Keratinocyte (primary cell): ENCODE measurements at regions not wholly inside any gene's neighbourhood (a gene's known extent, or its start where the extent isn't known, plus 50 kb on each side); places are given as distances from the start of the nearest gene placed in this dataset.

Experiments used
- DNase-seq: peaks from one replicate; pipeline ENCODE4 v3.0.0-alpha.2; 2011; ENCODE audit warnings: low read depth, missing footprints, low spot score
- FAIRE-seq: peaks from 2 replicates; lab custom pipeline; 2011; peaks lifted over from hg19 to GRCh38; lab: Jason Lieb, UNC
- H2AFZ ChIP-seq: 2 replicates; pipeline ENCODE4 v1.6.0; 2012; ENCODE audit warnings: low read length, control low read depth, inconsistent platforms; ENCODE audit not compliant: control insufficient read depth
- H3K27ac ChIP-seq: 2 replicates; pipeline ENCODE4 v1.5.1; 2011; ENCODE audit warnings: low read length; ENCODE audit not compliant: control insufficient read depth, insufficient read depth
- H3K27me3 ChIP-seq: 3 replicates; pipeline ENCODE4 v1.6.0; 2011; ENCODE audit warnings: low read length; ENCODE audit not compliant: control insufficient read depth, insufficient read depth; ENCODE audit errors: extremely low read depth
- H3K36me3 ChIP-seq, 2 experiments: 2 replicates in 1 of 2; 3 replicates in 1 of 2; pipeline ENCODE4 v1.5.1; 2011; ENCODE audit warnings: low read length in 2 of 2, mild to moderate bottlenecking in 1 of 2; ENCODE audit not compliant: control insufficient read depth in 2 of 2, insufficient read depth in 2 of 2; ENCODE audit errors: extremely low read depth in 1 of 2
- H3K4me1 ChIP-seq: 3 replicates; pipeline ENCODE4 v1.5.1; 2011; ENCODE audit warnings: low read length; ENCODE audit not compliant: control insufficient read depth, insufficient read depth; ENCODE audit errors: extremely low read depth
- H3K4me2 ChIP-seq: 3 replicates; pipeline ENCODE4 v1.6.0; 2011; ENCODE audit warnings: low read depth, low read length; ENCODE audit not compliant: control insufficient read depth, insufficient read depth; ENCODE audit errors: extremely low read depth
- H3K4me3 ChIP-seq, 3 experiments: fragments of 200-600 bp in 1 of 3; sonication (generic) in 1 of 3; 2 replicates in 2 of 3; 3 replicates in 1 of 3; pipeline ENCODE4 v1.5.1; 2011 to 2016; ENCODE audit warnings: low read length in 3 of 3, mild to moderate bottlenecking in 3 of 3, control low read depth in 2 of 3, inconsistent platforms in 1 of 3, low read depth in 1 of 3, mixed read lengths in 1 of 3, mixed run types in 1 of 3, moderate library complexity in 1 of 3; ENCODE audit not compliant: control insufficient read depth in 2 of 3, insufficient read depth in 2 of 3; ENCODE audit errors: extremely low read depth in 1 of 3
- H3K79me2 ChIP-seq: 2 replicates; pipeline ENCODE4 v1.6.0; 2012; ENCODE audit warnings: low read length; ENCODE audit not compliant: control insufficient read depth, insufficient read depth
- H3K9ac ChIP-seq: 3 replicates; pipeline ENCODE4 v1.6.0; 2011; ENCODE audit warnings: low read length; ENCODE audit not compliant: control insufficient read depth, insufficient read depth; ENCODE audit errors: extremely low read depth
- H3K9me1 ChIP-seq: 3 replicates; pipeline ENCODE4 v1.6.0; 2011; ENCODE audit warnings: low read length; ENCODE audit not compliant: control insufficient read depth, insufficient read depth; ENCODE audit errors: extremely low read depth
- H3K9me3 ChIP-seq: 2 replicates; pipeline ENCODE4 v1.5.1; 2012; ENCODE audit warnings: low read depth, low read length; ENCODE audit not compliant: control insufficient read depth
- H4K20me1 ChIP-seq: 3 replicates; pipeline ENCODE4 v1.6.0; 2011; ENCODE audit warnings: low read length; ENCODE audit not compliant: control insufficient read depth, insufficient read depth; ENCODE audit errors: extremely low read depth
- CTCF ChIP-seq, 3 experiments: IDR thresholded peaks in 1 of 3; conservative IDR thresholded peaks in 1 of 3; optimal IDR thresholded peaks in 1 of 3; 2 replicates in 2 of 3; 3 replicates in 1 of 3; pipeline versions ENCODE3 to v1.5.1; 2011; ENCODE audit warnings: low read length in 3 of 3, mild to moderate bottlenecking in 3 of 3, moderate library complexity in 2 of 3, control low read depth in 1 of 3, inconsistent platforms in 1 of 3; ENCODE audit not compliant: insufficient read depth in 2 of 3; ENCODE audit errors: extremely low read depth in 1 of 3
- EZH2 ChIP-seq: IDR thresholded peaks from one replicate; pipeline ENCODE4 v1.6.1; 2012; ENCODE audit warnings: inconsistent platforms, mild to moderate bottlenecking, low read length, moderate library complexity
- dilution Hi-C: fragments of 300-500 bp; cut with MboI; formaldehyde crosslinking; loops from one replicate; pipeline ENCODE4 v1.7.0; 2020; ENCODE audit warnings: low sequenced_read_pairs; ENCODE audit not compliant: extremely low pct_ligation_motif_present

- Histone ChIP-seq H3K79me2 (no peaks in the 10 kb centered on the region), H3K4me3 (no peak overlapping the region), H3K9ac (no peak overlapping the region), H3K4me1 (peaks cover 17% of the 10 kb centered on the region), H3K9me1 (no peaks in the 10 kb centered on the region), H3K27ac (no peak overlapping the region), H2AFZ (peak overlapping the region; percentile 10), H3K9me3 (no peaks in the 10 kb centered on the region), H4K20me1 (no peaks in the 10 kb centered on the region), H3K27me3 (no peaks in the 10 kb centered on the region), H3K4me2 (no peak overlapping the region), H3K36me3 (no peaks in the 10 kb centered on the region)
- dilution Hi-C loops: no loop called here
- DNase-seq (no peak), FAIRE-seq (no peak)
- TF ChIP-seq EZH2 (no peak), CTCF (optimal IDR thresholded peaks at IDR 0.05 in 1 of 3, IDR thresholded peaks at IDR 0.05 in 1 of 3, conservative IDR thresholded peaks at IDR 0.05 in 1 of 3; ENCODE audit: extremely low read depth in 1 of 3, insufficient read depth in 2 of 3, low read length in 3 of 3) (no peak)
Measured at GRCh38 chr7:79984210-79984609, 150.4 kb upstream of the GNAI1 start.

- Histone ChIP-seq H4K20me1 (no peaks in the 10 kb centered on the region), H3K79me2 (no peaks in the 10 kb centered on the region), H3K36me3 (no peaks in the 10 kb centered on the region), H3K27me3 (no peaks in the 10 kb centered on the region), H3K4me2 (peak overlapping the region; percentile 73), H3K9me1 (no peaks in the 10 kb centered on the region), H3K27ac (peak overlapping the region; percentile 72), H3K4me3 (peak overlapping the region in 2 of 3 experiments; percentile 15 to 40), H2AFZ (peak overlapping the region; percentile 16), H3K4me1 (peaks cover 17% of the 10 kb centered on the region), H3K9me3 (no peaks in the 10 kb centered on the region), H3K9ac (peak overlapping the region; percentile 8)
- TF ChIP-seq CTCF (optimal IDR thresholded peaks at IDR 0.05 in 1 of 3, IDR thresholded peaks at IDR 0.05 in 1 of 3, conservative IDR thresholded peaks at IDR 0.05 in 1 of 3; ENCODE audit: extremely low read depth in 1 of 3, insufficient read depth in 2 of 3, low read length in 3 of 3): no peak
- no peak for TF ChIP-seq EZH2
- FAIRE-seq (peak; percentile 81), DNase-seq (no peak)
- dilution Hi-C loops: no loop called here
Measured at GRCh38 chr7:79982141-79982770, 152.4 kb upstream of the GNAI1 start.
